Prostate gland (tissue), 2 donors: ENCODE measurements at regions not wholly inside any gene's neighbourhood (a gene's known extent, or its start where the extent isn't known, plus 50 kb on each side); places are given as distances from the start of the nearest gene placed in this dataset.

Experiments
- DNase-seq: peaks from one replicate; pipeline ENCODE4 v3.0.0-alpha.2; 2019; ENCODE audit warnings: low spot score
- H3K27ac ChIP-seq, 2 donors: fragments of 200-600 bp; sonication (generic); 2 replicates each; pipeline ENCODE4 v1.5.1; 2017 to 2019
- H3K27me3 ChIP-seq: fragments of 200-600 bp; sonication (generic); replicated peaks from 2 replicates; pipeline ENCODE4 v1.5.1; 2019; ENCODE audit not compliant: insufficient read depth
- H3K36me3 ChIP-seq, 2 donors: fragments of 200-600 bp; sonication (generic); 1 replicate in 1 of 2; 2 replicates in 1 of 2; pipeline versions ENCODE4 v1.5.1 to v1.8.1; 2017 to 2019
- H3K4me1 ChIP-seq: fragments of 200-600 bp; sonication (generic); replicated peaks from 2 replicates; pipeline ENCODE4 v1.5.1; 2019
- H3K4me3 ChIP-seq, 2 donors: fragments of 200-600 bp; sonication (generic); 2 replicates each; pipeline ENCODE4 v1.5.1; 2017 to 2019
- H3K9me3 ChIP-seq: fragments of 200-600 bp; sonication (generic); 2 replicates; pipeline ENCODE4 v1.5.1; 2017
- CTCF ChIP-seq, 4 experiments: fragments of 200-600 bp in 2 of 4; fragments of 450-650 bp in 2 of 4; sonication (generic) in 2 of 4; IDR thresholded peaks; 1 replicate in 3 of 4; 2 replicates in 1 of 4; pipeline ENCODE4 v1.5.1; 2016 to 2019; ENCODE audit warnings: antibody characterized with exemption in 4 of 4, mild to moderate bottlenecking in 2 of 4, moderate library complexity in 2 of 4
- POLR2A ChIP-seq: fragments of 450-650 bp; IDR thresholded peaks from one replicate; pipeline ENCODE4 v1.6.1; 2016; ENCODE audit warnings: antibody characterized with exemption, mild to moderate bottlenecking
- POLR2AphosphoS5 ChIP-seq: sonication (generic); formaldehyde crosslinking; IDR thresholded peaks from one replicate; pipeline ENCODE4 v1.6.1; 2017; ENCODE audit warnings: antibody characterized with exemption
- WGBS: methylation state at CpG from one replicate; pipeline ENCODE4 v1.1.5; 2018; 5-methylcytosine and 5-hydroxymethylcytosine counted together
- intact Hi-C: fragments of 100-400 bp; cut with DNase I; formaldehyde crosslinking; loops from one replicate; pipeline ENCODE4 v1.14.2; 2022

GRCh38 chr5:18546591-18546990 is 912.3 kb downstream of the TAF11L14 start:
- H3K4me1 ChIP-seq, result no peaks in the 10 kb centered on the region
- H3K36me3 ChIP-seq, result no peaks in the 10 kb centered on the region
- intact Hi-C loops, result no loop called here
- TF ChIP-seq POLR2AphosphoS5, result no peak
- TF ChIP-seq POLR2A, result no peak
- no peak for TF ChIP-seq CTCF (IDR thresholded peaks at IDR 0.05)
- H3K27ac ChIP-seq, result no peak overlapping the region
- DNase-seq, result no peak
- H3K4me3 ChIP-seq, result no peak overlapping the region
- H3K27me3 ChIP-seq, result no peaks in the 10 kb centered on the region
- H3K9me3 ChIP-seq, result no peaks in the 10 kb centered on the region

- WGBS, result 84% methylated on average over 11 of the region's 18 CpGs
- no peak overlapping the region for H3K27ac ChIP-seq
- H3K36me3 ChIP-seq, result no peaks in the 10 kb centered on the region
Observed at GRCh38 chr5:18551716-18552115, 917.5 kb downstream of the TAF11L14 start.

GRCh38 chr5:18553269-18553668 is 919.0 kb downstream of the TAF11L14 start:
- intact Hi-C loops, result no loop called here
- Histone ChIP-seq H3K4me3 (no peak overlapping the region), H3K27me3 (no peaks in the 10 kb centered on the region), H3K4me1 (no peaks in the 10 kb centered on the region), H3K36me3 (no peaks in the 10 kb centered on the region), H3K9me3 (no peaks in the 10 kb centered on the region), H3K27ac (no peak overlapping the region)
- DNase-seq, result no peak
- no peak for TF ChIP-seq POLR2A
- no peak for TF ChIP-seq POLR2AphosphoS5
- no peak for TF ChIP-seq CTCF (IDR thresholded peaks at IDR 0.05)
- WGBS, result 43% methylated on average over 3 of the region's 3 CpGs

More at GRCh38 chr5:18551716-18552115, 917.5 kb downstream of the TAF11L14 start:
- Histone ChIP-seq H3K9me3 (no peaks in the 10 kb centered on the region), H3K4me3 (no peak overlapping the region), H3K4me1 (no peaks in the 10 kb centered on the region), H3K27me3 (no peaks in the 10 kb centered on the region)
- no peak for TF ChIP-seq POLR2AphosphoS5
- no peak for TF ChIP-seq POLR2A
- TF ChIP-seq CTCF (IDR thresholded peaks at IDR 0.05), result no peak
- intact Hi-C loops, result no loop called here
- DNase-seq, result no peak

- no peaks in the 10 kb centered on the region for H3K9me3 ChIP-seq
- H3K36me3 ChIP-seq, result no peaks in the 10 kb centered on the region
- no peaks in the 10 kb centered on the region for H3K4me1 ChIP-seq
- H3K27ac ChIP-seq, result no peak overlapping the region
- intact Hi-C loops, result no loop called here
- DNase-seq, result no peak
- H3K27me3 ChIP-seq, result no peaks in the 10 kb centered on the region
- 68% methylated on average over 1 of the region's 1 CpG for WGBS
- TF ChIP-seq CTCF (IDR thresholded peaks at IDR 0.05) (no peak), POLR2AphosphoS5 (no peak), POLR2A (no peak)
- no peak overlapping the region for H3K4me3 ChIP-seq
Observed at GRCh38 chr5:18560602-18561001, 926.3 kb downstream of the TAF11L14 start.

GRCh38 chr5:18563853-18564252 is 929.6 kb downstream of the TAF11L14 start:
- no peaks in the 10 kb centered on the region for H3K36me3 ChIP-seq
- intact Hi-C loops, result no loop called here
- no peak overlapping the region for H3K4me3 ChIP-seq
- TF ChIP-seq POLR2A, result no peak
- no peak for TF ChIP-seq CTCF (IDR thresholded peaks at IDR 0.05)
- TF ChIP-seq POLR2AphosphoS5, result no peak
- no peaks in the 10 kb centered on the region for H3K9me3 ChIP-seq
- DNase-seq, result no peak
- no peaks in the 10 kb centered on the region for H3K4me1 ChIP-seq
- WGBS, result 69% methylated on average over 2 of the region's 2 CpGs
- no peak overlapping the region for H3K27ac ChIP-seq
- H3K27me3 ChIP-seq, result no peaks in the 10 kb centered on the region
